CD4-positive, alpha-beta T cell (primary cell): ENCODE measurements at regions not wholly inside any gene's neighbourhood (a gene's known extent, or its start where the extent isn't known, plus 50 kb on each side); places are given as distances from the start of the nearest gene placed in this dataset.
A peak's percentile ranks its signal among the peaks of the same experiment; 100 is the strongest.

Source experiments
- ATAC-seq: fragments of 200-7000 bp; cut with Tn5 transposase; one replicate; pipeline ENCODE4 v1.10.0; 2022; ENCODE audit warnings: mild to moderate bottlenecking; ENCODE audit not compliant: poor library complexity
- CTCF ChIA-PET: fragments of 350-600 bp; sonication (Branson Sonifier 250); formaldehyde crosslinking; loops from one replicate; lab custom pipeline; 2021; ENCODE audit warnings: antibody characterized with exemption, inconsistent platforms; lab: Charles Lee
- POLR2A ChIA-PET: fragments of 350-600 bp; sonication (Branson Sonifier 250); formaldehyde crosslinking; loops from one replicate; lab custom pipeline; 2021; ENCODE audit warnings: antibody characterized with exemption, inconsistent platforms; lab: Charles Lee
- DNase-seq, 14 experiments: peaks; one replicate each; pipeline ENCODE4 v3.0.0-alpha.2; 2013 to 2020; ENCODE audit warnings: mixed read lengths in 2 of 14
- H3K27ac ChIP-seq, 2 donors: one replicate each; pipeline versions ENCODE4 v1.5.1 to v1.7.0; 2013; ENCODE audit warnings: low read length in 2 of 2, low read depth in 1 of 2, mild to moderate bottlenecking in 1 of 2
- H3K27me3 ChIP-seq, 2 experiments: 1 replicate in 1 of 2; 2 replicates in 1 of 2; pipeline versions ENCODE4 v1.6.1 to v1.7.0; 2013; ENCODE audit warnings: low read length in 2 of 2, control low read depth in 1 of 2, mild to moderate bottlenecking in 1 of 2, moderate library complexity in 1 of 2; ENCODE audit not compliant: insufficient read depth in 2 of 2, control insufficient read depth in 1 of 2
- H3K36me3 ChIP-seq: one replicate; pipeline ENCODE4 v1.6.1; 2013; ENCODE audit warnings: low read length, control low read depth; ENCODE audit not compliant: insufficient read depth
- H3K4me1 ChIP-seq: one replicate; pipeline ENCODE4 v1.6.1; 2013; ENCODE audit warnings: low read length, control low read depth; ENCODE audit not compliant: insufficient read depth
- H3K4me3 ChIP-seq: one replicate; pipeline ENCODE4 v1.5.1; 2013; ENCODE audit warnings: mild to moderate bottlenecking, low read length, moderate library complexity
- H3K9me3 ChIP-seq, 2 experiments: 1 replicate in 1 of 2; 2 replicates in 1 of 2; pipeline versions ENCODE4 v1.6.1 to v1.7.0; 2013; ENCODE audit warnings: low read length in 2 of 2, mild to moderate bottlenecking in 2 of 2, control low read depth in 1 of 2, moderate library complexity in 1 of 2; ENCODE audit not compliant: control insufficient read depth in 1 of 2, insufficient read depth in 1 of 2
- H3K27ac Mint-ChIP-seq: one replicate; pipeline ENCODE4 v1.8.0; 2020; ENCODE audit warnings: mixed read lengths
- H3K27me3 Mint-ChIP-seq: one replicate; pipeline ENCODE4 v1.8.0; 2021; ENCODE audit warnings: mixed read lengths
- H3K36me3 Mint-ChIP-seq: one replicate; pipeline ENCODE4 v1.8.0; 2021; ENCODE audit warnings: low read depth, mixed read lengths
- H3K4me1 Mint-ChIP-seq: one replicate; pipeline ENCODE4 v1.8.0; 2021; ENCODE audit warnings: low read depth, mixed read lengths
- H3K4me3 Mint-ChIP-seq: one replicate; pipeline ENCODE4 v1.8.0; 2020; ENCODE audit warnings: mild to moderate bottlenecking, mixed read lengths
- H3K9me3 Mint-ChIP-seq: one replicate; pipeline ENCODE4 v1.8.0; 2020; ENCODE audit warnings: mixed read lengths
- intact Hi-C, 2 experiments: fragments of 100-400 bp; cut with DNase I in 1 of 2; cut with micrococcal nuclease in 1 of 2; formaldehyde crosslinking; loops; one replicate each; pipeline versions ENCODE4 v1.15.1 to v1.9.0; 2023 to 2025; cut with DNase I, micrococcal nuclease
- TF ChIP-seq, protein P1 (sequence below): fragments of 200-600 bp; IDR thresholded peaks from one replicate; pipeline ENCODE4 v1.8.0; 2022; ENCODE audit warnings: antibody characterized with exemption, mild to moderate bottlenecking

GRCh38 chr12:91978143-91978542 lies 167.5 kb downstream of the BTG1 start:
- POLR2A ChIA-PET: no interaction called here
- H3K9me3 Mint-ChIP-seq: peaks cover 5% of the 10 kb centered on the region
- intact Hi-C loops: loop anchor here in 1 of 2 experiments (1.0 to 10.0 kb wide), 6 partner anchors 52 to 291 kb away; no protein-coding TSS in a partner anchor
- peak; percentile 88 for ATAC-seq
- Histone ChIP-seq H3K9me3 (peaks cover 0 to 5% of the 10 kb centered on the region in 2 experiments), H3K27ac (peak overlapping the region; percentile 2 to 52), H3K4me3 (no peak overlapping the region), H3K36me3 (no peaks in the 10 kb centered on the region), H3K27me3 (no peaks in the 10 kb centered on the region), H3K4me1 (peaks cover 24% of the 10 kb centered on the region)
- H3K27ac Mint-ChIP-seq: peak overlapping the region; percentile 79
- DNase-seq: peak in 12 of 14 experiments; percentile 8 to 85 (median 44)
- TF ChIP-seq, protein P1, sequence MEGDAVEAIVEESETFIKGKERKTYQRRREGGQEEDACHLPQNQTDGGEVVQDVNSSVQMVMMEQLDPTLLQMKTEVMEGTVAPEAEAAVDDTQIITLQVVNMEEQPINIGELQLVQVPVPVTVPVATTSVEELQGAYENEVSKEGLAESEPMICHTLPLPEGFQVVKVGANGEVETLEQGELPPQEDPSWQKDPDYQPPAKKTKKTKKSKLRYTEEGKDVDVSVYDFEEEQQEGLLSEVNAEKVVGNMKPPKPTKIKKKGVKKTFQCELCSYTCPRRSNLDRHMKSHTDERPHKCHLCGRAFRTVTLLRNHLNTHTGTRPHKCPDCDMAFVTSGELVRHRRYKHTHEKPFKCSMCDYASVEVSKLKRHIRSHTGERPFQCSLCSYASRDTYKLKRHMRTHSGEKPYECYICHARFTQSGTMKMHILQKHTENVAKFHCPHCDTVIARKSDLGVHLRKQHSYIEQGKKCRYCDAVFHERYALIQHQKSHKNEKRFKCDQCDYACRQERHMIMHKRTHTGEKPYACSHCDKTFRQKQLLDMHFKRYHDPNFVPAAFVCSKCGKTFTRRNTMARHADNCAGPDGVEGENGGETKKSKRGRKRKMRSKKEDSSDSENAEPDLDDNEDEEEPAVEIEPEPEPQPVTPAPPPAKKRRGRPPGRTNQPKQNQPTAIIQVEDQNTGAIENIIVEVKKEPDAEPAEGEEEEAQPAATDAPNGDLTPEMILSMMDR: no peak
- H3K27me3 Mint-ChIP-seq: no peaks in the 10 kb centered on the region
- H3K36me3 Mint-ChIP-seq: peaks cover 8% of the 10 kb centered on the region
- CTCF ChIA-PET: no interaction called here
- peaks cover 55% of the 10 kb centered on the region for H3K4me1 Mint-ChIP-seq
- peak overlapping the region; percentile 3 for H3K4me3 Mint-ChIP-seq

DNA sequence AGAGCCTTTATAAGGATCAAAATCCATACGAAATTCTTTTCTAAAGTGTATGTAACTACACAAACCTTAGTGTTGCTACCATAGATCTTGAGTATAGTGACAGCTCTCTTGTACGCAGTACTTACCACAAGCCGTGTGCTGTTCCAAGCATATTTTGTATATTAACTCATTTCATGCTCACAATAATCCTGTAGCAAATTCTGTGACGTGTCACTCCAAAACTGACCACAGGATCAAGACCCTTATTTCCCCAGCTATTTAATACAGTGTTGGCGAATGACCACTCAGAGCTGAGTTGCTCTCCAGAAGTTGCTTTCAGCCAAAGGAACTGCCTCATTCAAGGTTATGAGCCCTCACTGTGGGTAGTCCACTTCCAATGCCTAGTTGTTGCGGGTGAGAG lies 169.8 kb downstream of the BTG1 start:
- Mint-ChIP-seq H3K4me3 (no peak overlapping the region), H3K9me3 (peaks cover 5% of the 10 kb centered on the region), H3K36me3 (peaks cover 6% of the 10 kb centered on the region), H3K27ac (no peak overlapping the region), H3K4me1 (peaks cover 44% of the 10 kb centered on the region), H3K27me3 (no peaks in the 10 kb centered on the region)
- peaks cover 0 to 5% of the 10 kb centered on the region in 2 experiments for H3K9me3 ChIP-seq
- peaks cover 24% of the 10 kb centered on the region for H3K4me1 ChIP-seq
- DNase-seq (no peak), ATAC-seq (no peak)
- H3K4me3 ChIP-seq: no peak overlapping the region
- ChIA-PET CTCF (interaction anchor here (1.5 kb wide), 1 partner anchor 13 kb away, joined by 3 read pairs; no protein-coding TSS in a partner anchor), POLR2A (interaction anchor here (0.9 kb wide), 1 partner anchor 98 kb away, joined by 3 read pairs; no protein-coding TSS in a partner anchor)
- H3K27me3 ChIP-seq: no peaks in the 10 kb centered on the region
- TF ChIP-seq, protein P1: no peak
- no peaks in the 10 kb centered on the region for H3K36me3 ChIP-seq
- intact Hi-C loops: loop anchor here in 1 of 2 experiments (10.0 kb wide), 1 partner anchor 161 kb away; no protein-coding TSS in a partner anchor
- no peak overlapping the region for H3K27ac ChIP-seq

GRCh38 chr12:91974541-91975085 lies 171.0 kb downstream of the BTG1 start:
- Mint-ChIP-seq H3K9me3 (peaks cover 8% of the 10 kb centered on the region), H3K27me3 (no peaks in the 10 kb centered on the region), H3K4me1 (peaks cover 41% of the 10 kb centered on the region), H3K4me3 (no peak overlapping the region), H3K27ac (no peak overlapping the region), H3K36me3 (peaks cover 5% of the 10 kb centered on the region)
- intact Hi-C loops: loop anchor here in 1 of 2 experiments (10.0 kb wide), 1 partner anchor 160 kb away; no protein-coding TSS in a partner anchor
- TF ChIP-seq, protein P1: no peak
- Histone ChIP-seq H3K4me3 (no peak overlapping the region), H3K4me1 (peaks cover 24% of the 10 kb centered on the region), H3K9me3 (peaks cover 0 to 8% of the 10 kb centered on the region in 2 experiments), H3K27me3 (no peaks in the 10 kb centered on the region), H3K27ac (no peak overlapping the region), H3K36me3 (no peaks in the 10 kb centered on the region)
- ATAC-seq: no peak
- DNase-seq: no peak
- CTCF ChIA-PET: interaction anchor here (1.5 kb wide), 1 partner anchor 12 kb away, joined by 3 read pairs; no protein-coding TSS in a partner anchor
- POLR2A ChIA-PET: interaction anchor here (0.8 to 1.6 kb wide), 2 partner anchors 167 to 169 kb away, joined by 3 to 5 read pairs; no protein-coding TSS in a partner anchor
